CD4-positive, alpha-beta memory T cell (primary cell): ENCODE measurements at regions not wholly inside any gene's neighbourhood (a gene's known extent, or its start where the extent isn't known, plus 50 kb on each side); places are given as distances from the start of the nearest gene placed in this dataset.

ENCODE experiments used
- CTCF ChIA-PET: fragments of 350-600 bp; sonication (Branson Sonifier 250); formaldehyde crosslinking; loops from one replicate; lab custom pipeline; 2021; ENCODE audit warnings: inconsistent platforms; ENCODE audit not compliant: partially characterized antibody; lab: Charles Lee
- POLR2A ChIA-PET: fragments of 350-600 bp; sonication (Branson Sonifier 250); formaldehyde crosslinking; loops from one replicate; lab custom pipeline; 2021; ENCODE audit not compliant: partially characterized antibody; lab: Charles Lee
- DNase-seq, 5 donors: peaks; one replicate each; pipeline versions ENCODE4 v3.0.0 to v3.0.0-alpha.2; 2020 to 2022; ENCODE audit warnings: mixed read lengths in 1 of 5
- H3K27ac ChIP-seq: one replicate; pipeline ENCODE4 v1.7.0; 2013; ENCODE audit warnings: low read depth, low read length
- H3K27me3 ChIP-seq: 2 replicates; pipeline ENCODE4 v1.7.0; 2013; ENCODE audit warnings: mild to moderate bottlenecking, low read length, moderate library complexity; ENCODE audit not compliant: insufficient read depth
- H3K36me3 ChIP-seq: 2 replicates; pipeline ENCODE4 v1.7.0; 2013; ENCODE audit warnings: mild to moderate bottlenecking, low read length, moderate library complexity; ENCODE audit not compliant: insufficient read depth
- H3K4me1 ChIP-seq: 2 replicates; pipeline ENCODE4 v1.7.0; 2013; ENCODE audit warnings: mild to moderate bottlenecking, low read length, moderate library complexity; ENCODE audit not compliant: insufficient read depth
- H3K4me3 ChIP-seq, 2 donors: one replicate each; pipeline ENCODE4 v1.7.0; 2013; ENCODE audit warnings: low read length in 2 of 2, mild to moderate bottlenecking in 1 of 2
- H3K9me3 ChIP-seq, 2 donors: one replicate each; pipeline ENCODE4 v1.7.0; 2013; ENCODE audit warnings: low read length in 2 of 2, control low read depth in 1 of 2; ENCODE audit not compliant: control insufficient read depth in 1 of 2
- H3K27ac Mint-ChIP-seq, 7 donors: one replicate each; pipeline ENCODE4 v1.8.0; 2020 to 2021; ENCODE audit warnings: mixed read lengths in 7 of 7, mild to moderate bottlenecking in 6 of 7, inconsistent platforms in 3 of 7, moderate library complexity in 3 of 7
- H3K27me3 Mint-ChIP-seq, 2 donors: one replicate each; pipeline ENCODE4 v1.8.0; 2020 to 2021; ENCODE audit warnings: mixed read lengths in 2 of 2
- H3K36me3 Mint-ChIP-seq, 2 donors: one replicate each; pipeline ENCODE4 v1.8.0; 2020 to 2021; ENCODE audit warnings: mixed read lengths in 2 of 2, inconsistent platforms in 1 of 2, mild to moderate bottlenecking in 1 of 2
- H3K4me1 Mint-ChIP-seq, 4 donors: one replicate each; pipeline ENCODE4 v1.8.0; 2020 to 2021; ENCODE audit warnings: mixed read lengths in 4 of 4, mild to moderate bottlenecking in 1 of 4
- H3K4me3 Mint-ChIP-seq, 8 donors: one replicate each; pipeline ENCODE4 v1.8.0; 2020 to 2021; ENCODE audit warnings: mixed read lengths in 8 of 8, mild to moderate bottlenecking in 7 of 8, moderate library complexity in 6 of 8, inconsistent platforms in 3 of 8
- H3K9me3 Mint-ChIP-seq, 8 donors: one replicate each; pipeline ENCODE4 v1.8.0; 2020 to 2021; ENCODE audit warnings: mixed read lengths in 8 of 8, mild to moderate bottlenecking in 5 of 8, inconsistent platforms in 3 of 8, moderate library complexity in 1 of 8
- intact Hi-C: fragments of 100-400 bp; cut with micrococcal nuclease; formaldehyde crosslinking; loops from one replicate; pipeline ENCODE4 v1.15.1; 2023

DNA sequence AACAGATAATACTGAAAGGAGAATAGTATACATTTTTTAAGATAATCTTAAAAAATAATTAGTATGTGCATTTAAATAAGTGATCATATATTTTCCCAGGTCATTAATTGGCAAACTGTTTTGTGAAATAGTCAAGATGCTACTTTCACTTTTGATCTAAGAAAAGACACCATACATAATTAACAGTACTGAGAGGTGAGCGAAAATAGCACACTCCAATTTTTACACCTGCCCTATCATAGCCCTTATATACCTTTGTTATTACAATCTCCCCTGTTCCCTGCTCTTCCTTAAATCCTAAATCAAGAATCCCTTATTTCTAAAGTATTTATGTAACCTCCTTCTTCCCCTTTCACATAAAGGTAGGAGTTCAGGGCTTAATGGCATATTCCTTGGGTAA is 500.1 kb upstream of the LRATD1 start:
- Histone ChIP-seq H3K36me3 (no peaks in the 10 kb centered on the region), H3K9me3 (no peaks in the 10 kb centered on the region), H3K4me3 (no peak overlapping the region), H3K4me1 (no peaks in the 10 kb centered on the region), H3K27ac (no peak overlapping the region), H3K27me3 (no peaks in the 10 kb centered on the region)
- POLR2A ChIA-PET = no interaction called here
- no peak overlapping the region for H3K27ac Mint-ChIP-seq
- intact Hi-C loops = no loop called here
- CTCF ChIA-PET = no interaction called here
- H3K27me3 Mint-ChIP-seq = no peaks in the 10 kb centered on the region
- H3K4me1 Mint-ChIP-seq = no peaks in the 10 kb centered on the region
- H3K9me3 Mint-ChIP-seq = peaks cover 4 to 17% (median 10%) of the 10 kb centered on the region in 8 donors
- no peaks in the 10 kb centered on the region for H3K36me3 Mint-ChIP-seq
- no peak for DNase-seq
- H3K4me3 Mint-ChIP-seq = no peak overlapping the region

DNA sequence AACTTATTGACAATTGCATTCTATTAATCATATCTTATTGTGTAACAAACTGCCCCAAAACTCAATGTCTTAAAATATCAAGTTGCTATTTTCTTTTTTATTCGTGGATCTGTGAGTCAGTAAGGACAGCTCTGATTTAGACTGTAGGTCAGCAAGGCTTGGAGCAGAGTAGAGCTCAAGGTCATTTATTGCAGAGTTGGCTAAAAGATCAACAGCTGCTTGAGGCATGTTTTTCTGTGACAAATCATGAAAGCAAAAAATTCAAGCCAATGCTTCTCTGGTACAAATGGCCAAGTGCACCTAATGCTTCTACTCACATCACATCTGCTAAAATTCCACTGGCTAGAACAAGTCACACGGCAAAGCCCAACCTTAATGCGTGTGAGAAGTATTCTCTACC is 497.7 kb upstream of the LRATD1 start:
- Mint-ChIP-seq H3K36me3 (no peaks in the 10 kb centered on the region), H3K27ac (no peak overlapping the region), H3K4me1 (no peaks in the 10 kb centered on the region), H3K4me3 (no peak overlapping the region), H3K27me3 (no peaks in the 10 kb centered on the region), H3K9me3 (peaks cover 4 to 16% (median 8%) of the 10 kb centered on the region in 8 donors)
- ChIA-PET POLR2A (no interaction called here), CTCF (no interaction called here)
- Histone ChIP-seq H3K36me3 (no peaks in the 10 kb centered on the region), H3K9me3 (no peaks in the 10 kb centered on the region), H3K4me1 (no peaks in the 10 kb centered on the region), H3K4me3 (no peak overlapping the region), H3K27me3 (no peaks in the 10 kb centered on the region), H3K27ac (no peak overlapping the region)
- DNase-seq = no peak
- intact Hi-C loops = no loop called here

DNA sequence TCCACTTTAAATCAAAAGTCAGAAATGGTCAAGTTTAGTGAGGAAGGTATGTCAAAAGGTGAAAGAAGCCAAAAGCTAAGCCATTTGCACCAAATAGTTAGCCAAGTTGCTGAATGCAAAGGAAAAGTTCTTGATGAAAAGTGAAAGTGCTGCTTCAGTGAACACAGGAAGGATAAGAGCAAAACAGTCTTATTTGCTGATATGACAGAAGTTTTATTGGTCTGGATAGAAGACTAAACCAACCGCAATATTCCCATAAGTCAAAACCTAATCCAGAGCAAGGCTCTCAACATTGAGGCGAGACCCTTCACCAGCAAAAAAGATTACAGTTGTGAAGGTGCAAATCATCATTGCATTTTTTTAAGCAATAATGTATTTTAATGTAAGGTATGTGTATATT is 496.5 kb upstream of the LRATD1 start:
- no peaks in the 10 kb centered on the region for H3K27me3 Mint-ChIP-seq
- Histone ChIP-seq H3K36me3 (no peaks in the 10 kb centered on the region), H3K9me3 (no peaks in the 10 kb centered on the region), H3K4me3 (no peak overlapping the region), H3K27ac (no peak overlapping the region), H3K27me3 (no peaks in the 10 kb centered on the region), H3K4me1 (no peaks in the 10 kb centered on the region)
- H3K4me3 Mint-ChIP-seq = no peak overlapping the region
- intact Hi-C loops = no loop called here
- peaks cover 4 to 16% (median 8%) of the 10 kb centered on the region in 8 donors for H3K9me3 Mint-ChIP-seq
- no peak overlapping the region for H3K27ac Mint-ChIP-seq
- ChIA-PET CTCF (no interaction called here), POLR2A (no interaction called here)
- no peaks in the 10 kb centered on the region for H3K36me3 Mint-ChIP-seq
- H3K4me1 Mint-ChIP-seq = no peaks in the 10 kb centered on the region
- DNase-seq = no peak

DNA sequence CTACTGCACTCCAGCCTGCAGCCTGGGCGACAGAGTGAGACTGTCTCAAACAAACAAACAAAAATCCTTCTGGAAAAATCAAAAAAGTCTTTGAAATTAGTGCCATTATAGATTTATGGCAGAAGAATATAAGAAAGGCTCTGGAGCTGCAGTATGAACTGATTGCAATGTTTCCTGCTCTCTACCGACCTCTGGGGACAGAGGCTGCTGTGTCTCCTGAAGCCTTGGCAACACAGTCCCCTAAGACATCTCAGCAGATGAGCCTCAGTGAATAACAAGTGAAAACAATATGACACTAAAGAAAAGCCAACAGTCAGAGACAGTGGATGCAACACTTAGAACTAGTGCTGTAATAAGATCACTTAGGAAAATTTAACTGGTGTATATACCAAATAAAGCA is 494.9 kb upstream of the LRATD1 start:
- H3K9me3 ChIP-seq = no peaks in the 10 kb centered on the region
- H3K27ac ChIP-seq = no peak overlapping the region
- no peaks in the 10 kb centered on the region for H3K27me3 Mint-ChIP-seq
- peaks cover 2 to 16% (median 8%) of the 10 kb centered on the region in 8 donors for H3K9me3 Mint-ChIP-seq
- H3K4me3 ChIP-seq = no peak overlapping the region
- intact Hi-C loops = no loop called here
- H3K4me1 ChIP-seq = no peaks in the 10 kb centered on the region
- CTCF ChIA-PET = no interaction called here
- no peaks in the 10 kb centered on the region for H3K36me3 ChIP-seq
- H3K4me3 Mint-ChIP-seq = no peak overlapping the region
- no peaks in the 10 kb centered on the region for H3K27me3 ChIP-seq
- no peaks in the 10 kb centered on the region for H3K36me3 Mint-ChIP-seq
- no peak for DNase-seq
- POLR2A ChIA-PET = no interaction called here
- no peak overlapping the region for H3K27ac Mint-ChIP-seq
- H3K4me1 Mint-ChIP-seq = no peaks in the 10 kb centered on the region

DNA sequence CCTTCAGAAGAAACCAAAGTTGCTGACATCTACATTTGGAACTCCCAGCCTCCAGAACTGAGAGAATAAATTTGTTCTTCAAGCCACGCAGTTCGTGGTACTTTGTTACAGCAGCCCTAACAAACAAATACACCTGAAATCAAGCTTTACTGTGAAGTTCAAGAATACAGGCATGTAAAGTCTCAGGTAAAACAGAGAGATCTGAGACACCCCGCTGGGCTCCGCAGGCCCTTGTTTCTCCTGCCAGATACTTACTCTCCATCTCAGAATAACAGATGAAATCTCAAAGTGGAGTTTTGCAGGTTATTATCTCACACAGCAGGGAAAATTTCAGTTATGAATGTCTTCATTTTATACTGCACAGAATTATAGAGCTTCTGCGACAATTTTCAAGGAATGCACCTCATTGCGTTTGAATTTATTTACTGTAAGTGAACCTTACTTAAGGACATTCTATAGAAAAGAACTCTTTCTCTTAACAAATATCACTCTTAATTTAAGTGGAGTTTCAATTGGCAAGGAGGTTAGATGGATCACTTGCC is 492.4 kb upstream of the LRATD1 start:
- H3K4me1 Mint-ChIP-seq = no peaks in the 10 kb centered on the region
- Histone ChIP-seq H3K9me3 (no peaks in the 10 kb centered on the region), H3K27ac (no peak overlapping the region), H3K4me1 (no peaks in the 10 kb centered on the region), H3K36me3 (no peaks in the 10 kb centered on the region), H3K4me3 (no peak overlapping the region), H3K27me3 (no peaks in the 10 kb centered on the region)
- no peak for DNase-seq
- no peak overlapping the region for H3K4me3 Mint-ChIP-seq
- ChIA-PET POLR2A (no interaction called here), CTCF (no interaction called here)
- no peak overlapping the region for H3K27ac Mint-ChIP-seq
- intact Hi-C loops = no loop called here
- H3K9me3 Mint-ChIP-seq = peaks cover 2 to 15% (median 6%) of the 10 kb centered on the region in 8 donors
- H3K27me3 Mint-ChIP-seq = no peaks in the 10 kb centered on the region
- H3K36me3 Mint-ChIP-seq = no peaks in the 10 kb centered on the region

DNA sequence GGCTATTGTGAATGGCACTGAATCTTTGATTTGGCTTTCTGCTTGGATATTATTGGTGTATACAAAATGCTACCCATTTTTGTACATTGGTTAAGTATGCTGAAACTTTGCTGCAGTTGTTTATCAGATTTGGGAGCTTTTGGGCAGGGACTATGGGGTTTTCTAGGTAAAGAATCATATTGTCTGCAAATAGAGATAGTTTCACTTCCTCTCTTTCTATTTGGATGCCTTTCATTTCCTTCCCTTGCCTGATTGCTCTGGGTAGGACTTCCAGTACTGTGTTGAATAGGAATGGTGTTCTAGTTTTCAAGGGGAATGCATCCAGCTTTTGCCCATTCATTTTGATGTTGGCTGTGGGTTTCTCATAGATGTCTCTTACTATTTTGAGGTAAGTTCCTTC is 489.1 kb upstream of the LRATD1 start:
- H3K27me3 ChIP-seq = no peaks in the 10 kb centered on the region
- Mint-ChIP-seq H3K9me3 (peaks cover 0 to 12% (median 3%) of the 10 kb centered on the region in 8 donors), H3K4me1 (no peaks in the 10 kb centered on the region), H3K4me3 (no peak overlapping the region), H3K27ac (no peak overlapping the region), H3K36me3 (no peaks in the 10 kb centered on the region), H3K27me3 (no peaks in the 10 kb centered on the region)
- ChIA-PET POLR2A (no interaction called here), CTCF (no interaction called here)
- H3K4me3 ChIP-seq = no peak overlapping the region
- H3K4me1 ChIP-seq = no peaks in the 10 kb centered on the region
- peaks cover 0 to 4% of the 10 kb centered on the region in 2 donors for H3K9me3 ChIP-seq
- DNase-seq = no peak
- no peak overlapping the region for H3K27ac ChIP-seq
- intact Hi-C loops = no loop called here
- no peaks in the 10 kb centered on the region for H3K36me3 ChIP-seq

DNA sequence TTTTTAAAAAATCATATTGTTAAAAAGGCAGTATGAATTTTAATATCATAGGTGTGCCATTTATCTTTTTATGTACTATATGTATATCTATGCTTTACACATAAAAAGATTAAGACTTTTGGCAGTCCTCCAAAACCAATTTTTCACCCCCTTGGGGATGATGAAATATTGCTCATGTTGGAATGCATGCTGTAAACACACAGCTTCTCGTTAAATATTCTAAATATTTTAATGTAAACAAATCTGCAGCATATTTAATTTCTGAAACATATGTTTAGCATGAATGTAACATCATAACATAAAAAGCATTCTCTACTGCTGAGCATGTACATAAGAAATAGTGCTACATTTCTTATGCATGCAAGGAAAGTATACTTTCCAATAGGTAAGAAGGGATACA is 484.3 kb upstream of the LRATD1 start:
- Mint-ChIP-seq H3K4me3 (no peak overlapping the region), H3K36me3 (no peaks in the 10 kb centered on the region), H3K4me1 (no peaks in the 10 kb centered on the region), H3K27me3 (no peaks in the 10 kb centered on the region), H3K27ac (no peak overlapping the region), H3K9me3 (peaks cover 0 to 12% (median 4%) of the 10 kb centered on the region in 8 donors)
- Histone ChIP-seq H3K4me1 (no peaks in the 10 kb centered on the region), H3K27me3 (no peaks in the 10 kb centered on the region), H3K27ac (no peak overlapping the region), H3K4me3 (no peak overlapping the region), H3K9me3 (peaks cover 0 to 4% of the 10 kb centered on the region in 2 donors), H3K36me3 (no peaks in the 10 kb centered on the region)
- POLR2A ChIA-PET = no interaction called here
- intact Hi-C loops = no loop called here
- no peak for DNase-seq
- CTCF ChIA-PET = no interaction called here

DNA sequence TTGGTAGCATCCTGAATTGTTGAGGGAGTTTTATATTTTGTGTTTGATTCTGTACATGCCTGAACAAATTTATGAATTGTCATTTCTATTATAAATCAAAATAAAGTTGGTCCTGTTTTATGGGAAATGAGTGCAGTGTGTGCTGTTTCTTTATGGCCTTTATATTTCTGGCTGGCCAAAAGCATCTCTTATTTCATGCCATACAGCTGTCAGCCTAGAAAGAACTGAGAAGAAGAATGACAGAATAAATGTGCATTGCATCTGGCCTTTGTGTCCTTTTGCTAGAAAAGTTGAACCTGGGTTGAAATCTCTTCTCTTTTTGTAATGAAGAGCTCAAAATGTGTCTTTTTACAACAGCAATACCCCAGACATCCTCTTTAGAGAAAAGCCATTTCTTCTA is 474.7 kb upstream of the LRATD1 start:
- no peaks in the 10 kb centered on the region for H3K36me3 Mint-ChIP-seq
- no peak for DNase-seq
- Histone ChIP-seq H3K9me3 (no peaks in the 10 kb centered on the region), H3K36me3 (no peaks in the 10 kb centered on the region), H3K4me1 (no peaks in the 10 kb centered on the region), H3K27me3 (no peaks in the 10 kb centered on the region), H3K4me3 (no peak overlapping the region), H3K27ac (no peak overlapping the region)
- H3K27ac Mint-ChIP-seq = no peak overlapping the region
- ChIA-PET CTCF (no interaction called here), POLR2A (no interaction called here)
- no peaks in the 10 kb centered on the region for H3K27me3 Mint-ChIP-seq
- no peaks in the 10 kb centered on the region for H3K4me1 Mint-ChIP-seq
- intact Hi-C loops = no loop called here
- H3K9me3 Mint-ChIP-seq = peaks cover 0 to 13% (median 4%) of the 10 kb centered on the region in 8 donors
- H3K4me3 Mint-ChIP-seq = no peak overlapping the region
